ENCODE measurements at regions not wholly inside any gene's neighbourhood (a gene's known extent, or its start where the extent isn't known, plus 50 kb on each side); places are given as distances from the start of the nearest gene placed in this dataset.

GRCh38 chr2:183476490-183476889, 352.2 kb downstream of the NUP35 start:
- TF ChIP-seq POLR2A (IDR thresholded peaks at IDR 0.05) (no peak), CTCF (IDR thresholded peaks at IDR 0.05) (no peak), EP300 (IDR thresholded peaks at IDR 0.05) (no peak)

Data from suprapubic skin (tissue), 3 donors.